GM19238 (cell line): ENCODE measurements at regions not wholly inside any gene's neighbourhood (a gene's known extent, or its start where the extent isn't known, plus 50 kb on each side); places are given as distances from the start of the nearest gene placed in this dataset.
"Not testable (repeated sequence)": the region's sequence is repeated elsewhere in the genome, so short reads cannot be mapped to it uniquely, and the experiment has no call there.

ENCODE experiments used
- DNase-seq: peaks from one replicate; pipeline ENCODE4 v3.0.0; 2011; ENCODE audit warnings: low spot score; ENCODE audit not compliant: insufficient read length

GRCh38 chr12:46670636-46671035 lies 155.2 kb downstream of the SLC38A4 start:
- DNase-seq = no peak

- no peak for DNase-seq
Measured at GRCh38 chr12:46669720-46670119, 156.1 kb downstream of the SLC38A4 start.

- DNase-seq = no peak
Measured at GRCh38 chr12:46667551-46667950, 158.2 kb downstream of the SLC38A4 start.

GRCh38 chr12:46664761-46665287 lies 161.0 kb downstream of the SLC38A4 start:
- DNase-seq = no peak

- no peak for DNase-seq
Measured at GRCh38 chr12:46663318-46663717, 162.5 kb downstream of the SLC38A4 start.

GRCh38 chr12:46661110-46661845 lies 164.5 kb downstream of the SLC38A4 start:
- peak; percentile 32 for DNase-seq

- no peak for DNase-seq
Measured at GRCh38 chr12:46660719-46661109, 165.1 kb downstream of the SLC38A4 start.

- DNase-seq = no peak
Measured at GRCh38 chr12:46660276-46660675, 165.5 kb downstream of the SLC38A4 start.

- no peak for DNase-seq
Measured at GRCh38 chr12:46659824-46660223, 166.0 kb downstream of the SLC38A4 start.

GRCh38 chr12:46659032-46659650 lies 166.7 kb downstream of the SLC38A4 start:
- no peak for DNase-seq

GRCh38 chr12:46657453-46658411 lies 168.1 kb downstream of the SLC38A4 start:
- no peak for DNase-seq

- DNase-seq = not testable (repeated sequence)
Measured at GRCh38 chr12:46655984-46656383, 169.8 kb downstream of the SLC38A4 start.

GRCh38 chr12:46653311-46653710 lies 172.5 kb downstream of the SLC38A4 start:
- DNase-seq = no peak

GRCh38 chr12:46652692-46653091 lies 173.1 kb downstream of the SLC38A4 start:
- no peak for DNase-seq

GRCh38 chr12:46650688-46651087 lies 175.1 kb downstream of the SLC38A4 start:
- DNase-seq = no peak

- no peak for DNase-seq
Measured at GRCh38 chr12:46649433-46649832, 176.4 kb downstream of the SLC38A4 start.

- DNase-seq = no peak
Measured at GRCh38 chr12:46647034-46647433, 178.8 kb downstream of the SLC38A4 start.

- DNase-seq = not testable (repeated sequence)
Measured at GRCh38 chr12:46641649-46642048, 184.1 kb downstream of the SLC38A4 start.

- DNase-seq = no peak
Measured at GRCh38 chr12:46635818-46636217, 190.0 kb downstream of the SLC38A4 start.

GRCh38 chr12:46629331-46630229 lies 196.2 kb downstream of the SLC38A4 start:
- no peak for DNase-seq

GRCh38 chr12:46628176-46628575 lies 197.6 kb downstream of the SLC38A4 start:
- no peak for DNase-seq
